Left lung (tissue), 4 donors: ENCODE measurements at regions not wholly inside any gene's neighbourhood (a gene's known extent, or its start where the extent isn't known, plus 50 kb on each side); places are given as distances from the start of the nearest gene placed in this dataset.

Source experiments
- ATAC-seq: fragments of 200-7000 bp; cut with Tn5 transposase; one replicate; pipeline ENCODE4 v1.9.1; 2020; ENCODE audit warnings: moderate library complexity
- DNase-seq, 4 donors: peaks; one replicate each; pipeline ENCODE4 v3.0.0-alpha.2; 2013 to 2020
- H3K27ac ChIP-seq, 2 donors: fragments of 200-600 bp; sonication (generic) in 1 of 2; one replicate each; pipeline versions ENCODE4 v1.5.0 to v1.8.0; 2020 to 2021
- H3K27me3 ChIP-seq, 2 donors: fragments of 200-600 bp; sonication (generic) in 1 of 2; one replicate each; pipeline versions ENCODE4 v1.5.0 to v1.8.0; 2020 to 2021
- H3K36me3 ChIP-seq, 2 donors: fragments of 200-600 bp; sonication (generic) in 1 of 2; one replicate each; pipeline versions ENCODE4 v1.5.0 to v1.8.0; 2020 to 2021
- H3K4me1 ChIP-seq, 2 donors: fragments of 200-600 bp; one replicate each; pipeline ENCODE4 v1.8.0; 2021
- H3K4me3 ChIP-seq, 2 donors: fragments of 200-600 bp; sonication (generic) in 1 of 2; one replicate each; pipeline versions ENCODE4 v1.5.0 to v1.8.0; 2020 to 2021; ENCODE audit warnings: mild to moderate bottlenecking in 1 of 2
- H3K9me3 ChIP-seq, 2 donors: fragments of 200-600 bp; sonication (generic) in 1 of 2; one replicate each; pipeline versions ENCODE4 v1.5.0 to v1.8.0; 2020 to 2021
- intact Hi-C, 2 donors: fragments of 100-400 bp; cut with DNase I; formaldehyde crosslinking; loops; one replicate each; pipeline versions ENCODE4 v1.11.2 to v1.14.2; 2022
- TF ChIP-seq, protein P1 (sequence below), 2 donors: fragments of 200-600 bp; sonication (generic) in 1 of 2; IDR thresholded peaks; one replicate each; pipeline versions ENCODE4 v1.5.0 to v1.8.0; 2021; ENCODE audit warnings: antibody characterized with exemption in 2 of 2
- donor health status: DM: no; HTN: yes; CAD: no.
- donor health status: DM: no; HTN: no; CAD: no.

DNA sequence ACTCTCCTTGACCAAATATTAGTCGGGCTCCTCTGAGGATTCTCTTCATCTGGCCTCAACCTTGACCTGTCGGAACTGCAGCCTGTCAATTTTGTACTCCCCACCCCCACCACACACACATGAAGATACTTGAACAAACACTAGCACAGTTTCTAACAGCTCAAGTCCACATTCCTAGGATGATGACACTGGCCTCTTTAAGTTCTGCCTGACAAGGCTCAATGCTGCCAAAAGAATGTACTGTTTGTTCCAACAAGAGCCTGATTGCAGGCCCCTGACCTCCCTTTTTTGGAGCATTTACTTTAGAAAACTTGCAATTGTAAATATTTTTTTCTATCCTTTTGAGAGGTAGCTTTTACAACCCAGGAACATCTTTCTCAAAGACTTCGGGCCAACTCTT, 169.2 kb upstream of the IRS2 start:
- ATAC-seq (peak; percentile 51), DNase-seq (peak in 1 of 4 donors; percentile 16)
- H3K36me3 ChIP-seq: no peaks in the 10 kb centered on the region
- intact Hi-C loops: no loop called here
- no peak overlapping the region for H3K27ac ChIP-seq
- no peaks in the 10 kb centered on the region for H3K27me3 ChIP-seq
- no peaks in the 10 kb centered on the region for H3K4me1 ChIP-seq
- no peak overlapping the region for H3K4me3 ChIP-seq
- no peaks in the 10 kb centered on the region for H3K9me3 ChIP-seq
- TF ChIP-seq, protein P1, sequence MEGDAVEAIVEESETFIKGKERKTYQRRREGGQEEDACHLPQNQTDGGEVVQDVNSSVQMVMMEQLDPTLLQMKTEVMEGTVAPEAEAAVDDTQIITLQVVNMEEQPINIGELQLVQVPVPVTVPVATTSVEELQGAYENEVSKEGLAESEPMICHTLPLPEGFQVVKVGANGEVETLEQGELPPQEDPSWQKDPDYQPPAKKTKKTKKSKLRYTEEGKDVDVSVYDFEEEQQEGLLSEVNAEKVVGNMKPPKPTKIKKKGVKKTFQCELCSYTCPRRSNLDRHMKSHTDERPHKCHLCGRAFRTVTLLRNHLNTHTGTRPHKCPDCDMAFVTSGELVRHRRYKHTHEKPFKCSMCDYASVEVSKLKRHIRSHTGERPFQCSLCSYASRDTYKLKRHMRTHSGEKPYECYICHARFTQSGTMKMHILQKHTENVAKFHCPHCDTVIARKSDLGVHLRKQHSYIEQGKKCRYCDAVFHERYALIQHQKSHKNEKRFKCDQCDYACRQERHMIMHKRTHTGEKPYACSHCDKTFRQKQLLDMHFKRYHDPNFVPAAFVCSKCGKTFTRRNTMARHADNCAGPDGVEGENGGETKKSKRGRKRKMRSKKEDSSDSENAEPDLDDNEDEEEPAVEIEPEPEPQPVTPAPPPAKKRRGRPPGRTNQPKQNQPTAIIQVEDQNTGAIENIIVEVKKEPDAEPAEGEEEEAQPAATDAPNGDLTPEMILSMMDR (IDR thresholded peaks at IDR 0.05): no peak

DNA sequence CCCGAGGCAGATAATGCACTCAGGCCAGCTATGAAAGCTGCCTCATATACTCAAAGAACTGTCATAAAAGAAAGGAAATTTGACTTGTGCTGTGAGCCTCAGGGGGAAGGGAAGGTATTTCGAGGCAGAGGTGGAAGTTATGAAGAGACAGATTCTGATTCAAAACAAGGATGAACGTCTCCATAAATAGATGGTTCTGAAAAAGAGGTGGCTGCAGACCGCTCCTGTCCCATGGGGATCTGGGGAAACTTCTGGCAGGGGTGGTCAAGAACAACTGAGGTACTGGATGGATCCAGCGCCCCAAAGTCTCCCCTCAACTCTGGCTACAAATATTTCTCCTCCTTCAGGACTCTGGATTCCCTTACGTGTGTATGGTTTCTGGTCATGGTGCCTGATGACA, 168.1 kb upstream of the IRS2 start:
- no peaks in the 10 kb centered on the region for H3K9me3 ChIP-seq
- TF ChIP-seq, protein P1 (IDR thresholded peaks at IDR 0.05): no peak
- H3K4me3 ChIP-seq: no peak overlapping the region
- H3K27ac ChIP-seq: no peak overlapping the region
- no peak for DNase-seq
- no peaks in the 10 kb centered on the region for H3K4me1 ChIP-seq
- no peaks in the 10 kb centered on the region for H3K36me3 ChIP-seq
- H3K27me3 ChIP-seq: no peaks in the 10 kb centered on the region
- no peak for ATAC-seq
- intact Hi-C loops: no loop called here

DNA sequence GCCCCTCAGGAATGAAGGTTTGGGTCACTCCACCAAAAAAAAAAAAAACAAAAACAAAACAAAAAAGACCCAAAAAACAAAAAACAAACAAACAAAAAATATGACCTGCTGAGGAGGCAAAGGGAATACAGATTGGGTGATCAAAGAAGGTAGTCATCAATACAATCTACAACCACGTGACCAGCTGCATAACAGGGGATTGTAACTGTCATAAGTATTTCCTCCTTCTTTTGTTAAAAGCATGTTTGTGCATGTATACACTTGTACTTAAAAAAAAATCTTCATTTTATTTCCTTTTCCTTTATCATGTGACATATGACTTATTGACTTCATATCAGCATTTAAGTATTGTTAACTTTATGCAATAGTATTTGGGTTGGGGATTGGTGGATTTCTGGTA, 165.1 kb upstream of the IRS2 start:
- no peaks in the 10 kb centered on the region for H3K36me3 ChIP-seq
- DNase-seq: no peak
- H3K9me3 ChIP-seq: no peaks in the 10 kb centered on the region
- H3K4me3 ChIP-seq: no peak overlapping the region
- intact Hi-C loops: no loop called here
- no peaks in the 10 kb centered on the region for H3K4me1 ChIP-seq
- no peak for ATAC-seq
- TF ChIP-seq, protein P1 (IDR thresholded peaks at IDR 0.05): no peak
- H3K27ac ChIP-seq: no peak overlapping the region
- H3K27me3 ChIP-seq: no peaks in the 10 kb centered on the region

DNA sequence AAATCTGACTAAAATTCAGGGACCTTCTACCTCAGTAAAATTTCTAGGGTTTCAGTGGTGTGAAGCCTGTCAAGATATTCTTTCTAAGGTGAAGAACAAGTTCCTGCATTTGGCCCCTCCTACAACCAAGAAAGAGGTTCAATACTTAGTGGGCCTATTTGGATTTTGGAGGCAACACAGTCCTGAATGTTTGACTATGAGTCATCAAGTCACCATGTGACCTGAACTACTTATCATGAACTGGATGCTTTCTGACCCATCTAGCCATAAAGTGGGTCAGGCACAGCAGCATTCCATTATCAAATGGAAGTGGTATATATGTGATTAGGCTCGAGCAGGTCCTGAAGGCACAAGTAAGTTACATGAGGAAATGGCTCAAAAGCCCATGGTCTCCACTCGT, 163.0 kb upstream of the IRS2 start:
- Histone ChIP-seq H3K27me3 (no peaks in the 10 kb centered on the region), H3K36me3 (no peaks in the 10 kb centered on the region), H3K4me3 (no peak overlapping the region), H3K4me1 (no peaks in the 10 kb centered on the region), H3K27ac (no peak overlapping the region), H3K9me3 (no peaks in the 10 kb centered on the region)
- intact Hi-C loops: no loop called here
- ATAC-seq (no peak), DNase-seq (no peak)
- TF ChIP-seq, protein P1 (IDR thresholded peaks at IDR 0.05): no peak

DNA sequence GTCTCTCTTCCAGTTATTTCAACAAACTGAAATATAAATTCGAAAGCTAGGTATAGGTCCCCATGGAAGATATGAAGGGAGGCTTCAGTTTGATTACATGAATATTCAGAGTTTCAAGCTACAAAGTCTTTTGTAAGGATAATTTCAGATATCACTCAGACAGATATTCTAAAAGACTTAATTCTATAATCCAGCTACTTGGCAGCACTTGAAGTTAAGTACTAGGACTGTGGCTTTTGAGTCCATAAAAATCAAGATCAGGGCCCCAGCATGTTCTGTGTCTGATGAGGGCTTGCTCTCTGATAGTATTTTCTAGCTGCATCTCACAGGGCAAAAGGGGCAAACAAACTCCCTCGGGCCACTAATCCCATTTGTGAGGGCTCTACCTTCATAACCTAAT, 160.6 kb upstream of the IRS2 start:
- intact Hi-C loops: no loop called here
- no peaks in the 10 kb centered on the region for H3K36me3 ChIP-seq
- H3K27ac ChIP-seq: no peak overlapping the region
- no peak for ATAC-seq
- no peaks in the 10 kb centered on the region for H3K27me3 ChIP-seq
- TF ChIP-seq, protein P1 (IDR thresholded peaks at IDR 0.05): no peak
- DNase-seq: no peak
- no peak overlapping the region for H3K4me3 ChIP-seq
- no peaks in the 10 kb centered on the region for H3K4me1 ChIP-seq
- no peaks in the 10 kb centered on the region for H3K9me3 ChIP-seq
